Transverse colon (tissue), 4 donors: ENCODE measurements at regions not wholly inside any gene's neighbourhood (a gene's known extent, or its start where the extent isn't known, plus 50 kb on each side); places are given as distances from the start of the nearest gene placed in this dataset.

Source experiments
- EP300 ChIP-seq: sonication (generic); formaldehyde crosslinking; IDR thresholded peaks from one replicate; pipeline ENCODE4 v1.6.1; 2017; ENCODE audit warnings: antibody characterized with exemption, low read depth
- POLR2A ChIP-seq: fragments of 450-650 bp; IDR thresholded peaks from one replicate; pipeline ENCODE4 v1.6.1; 2016; ENCODE audit warnings: antibody characterized with exemption, mild to moderate bottlenecking, moderate library complexity
- POLR2AphosphoS5 ChIP-seq, 3 donors: sonication (generic); formaldehyde crosslinking; IDR thresholded peaks; one replicate each; pipeline ENCODE4 v1.6.1; 2016; ENCODE audit warnings: antibody characterized with exemption in 3 of 3
- TF ChIP-seq, protein P1 (sequence below), 5 experiments: fragments of 200-600 bp in 3 of 5; fragments of 450-650 bp in 2 of 5; sonication (generic) in 3 of 5; IDR thresholded peaks; 1 replicate in 2 of 5; 2 replicates in 3 of 5; pipeline ENCODE4 v1.5.1; 2016 to 2017; ENCODE audit warnings: antibody characterized with exemption in 5 of 5, inconsistent platforms in 3 of 5, mild to moderate bottlenecking in 2 of 5, moderate library complexity in 1 of 5

DNA sequence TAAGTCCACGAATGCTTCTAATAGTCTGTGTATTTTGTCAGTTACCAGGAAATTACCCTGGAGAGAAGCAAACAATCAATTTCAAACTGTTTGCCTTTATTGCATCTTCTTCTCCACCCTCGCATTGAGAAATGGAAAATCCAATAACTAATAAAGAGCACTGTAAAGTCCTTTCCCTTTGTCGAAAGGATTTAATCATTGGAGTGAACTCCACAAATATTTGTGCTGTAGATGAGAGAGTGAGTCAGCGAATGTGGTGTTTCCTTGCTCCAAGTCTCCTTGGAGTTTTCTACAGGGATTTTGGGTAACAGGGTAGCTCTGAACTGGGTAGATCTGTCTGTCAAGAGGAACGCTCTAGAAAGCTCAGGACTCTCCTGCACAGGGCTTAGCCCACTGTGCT lies 240.2 kb downstream of the KCNS3 start:
- TF ChIP-seq POLR2A = no peak
- TF ChIP-seq, protein P1, sequence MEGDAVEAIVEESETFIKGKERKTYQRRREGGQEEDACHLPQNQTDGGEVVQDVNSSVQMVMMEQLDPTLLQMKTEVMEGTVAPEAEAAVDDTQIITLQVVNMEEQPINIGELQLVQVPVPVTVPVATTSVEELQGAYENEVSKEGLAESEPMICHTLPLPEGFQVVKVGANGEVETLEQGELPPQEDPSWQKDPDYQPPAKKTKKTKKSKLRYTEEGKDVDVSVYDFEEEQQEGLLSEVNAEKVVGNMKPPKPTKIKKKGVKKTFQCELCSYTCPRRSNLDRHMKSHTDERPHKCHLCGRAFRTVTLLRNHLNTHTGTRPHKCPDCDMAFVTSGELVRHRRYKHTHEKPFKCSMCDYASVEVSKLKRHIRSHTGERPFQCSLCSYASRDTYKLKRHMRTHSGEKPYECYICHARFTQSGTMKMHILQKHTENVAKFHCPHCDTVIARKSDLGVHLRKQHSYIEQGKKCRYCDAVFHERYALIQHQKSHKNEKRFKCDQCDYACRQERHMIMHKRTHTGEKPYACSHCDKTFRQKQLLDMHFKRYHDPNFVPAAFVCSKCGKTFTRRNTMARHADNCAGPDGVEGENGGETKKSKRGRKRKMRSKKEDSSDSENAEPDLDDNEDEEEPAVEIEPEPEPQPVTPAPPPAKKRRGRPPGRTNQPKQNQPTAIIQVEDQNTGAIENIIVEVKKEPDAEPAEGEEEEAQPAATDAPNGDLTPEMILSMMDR (IDR thresholded peaks at IDR 0.05) = no peak
- TF ChIP-seq EP300 = no peak
- TF ChIP-seq POLR2AphosphoS5 (IDR thresholded peaks at IDR 0.05) = no peak
